Breast epithelium (tissue), 3 donors: ENCODE measurements at regions not wholly inside any gene's neighbourhood (a gene's known extent, or its start where the extent isn't known, plus 50 kb on each side); places are given as distances from the start of the nearest gene placed in this dataset.

Experiments
- POLR2A ChIP-seq: fragments of 450-650 bp; IDR thresholded peaks from one replicate; pipeline ENCODE4 v1.6.1; 2016; ENCODE audit warnings: antibody characterized with exemption, mild to moderate bottlenecking, moderate library complexity
- TF ChIP-seq, protein P1 (sequence below), 3 donors: fragments of 450-650 bp; IDR thresholded peaks; one replicate each; pipeline ENCODE4 v1.5.1; 2016 to 2017; ENCODE audit warnings: antibody characterized with exemption in 3 of 3, mild to moderate bottlenecking in 3 of 3, moderate library complexity in 3 of 3

DNA sequence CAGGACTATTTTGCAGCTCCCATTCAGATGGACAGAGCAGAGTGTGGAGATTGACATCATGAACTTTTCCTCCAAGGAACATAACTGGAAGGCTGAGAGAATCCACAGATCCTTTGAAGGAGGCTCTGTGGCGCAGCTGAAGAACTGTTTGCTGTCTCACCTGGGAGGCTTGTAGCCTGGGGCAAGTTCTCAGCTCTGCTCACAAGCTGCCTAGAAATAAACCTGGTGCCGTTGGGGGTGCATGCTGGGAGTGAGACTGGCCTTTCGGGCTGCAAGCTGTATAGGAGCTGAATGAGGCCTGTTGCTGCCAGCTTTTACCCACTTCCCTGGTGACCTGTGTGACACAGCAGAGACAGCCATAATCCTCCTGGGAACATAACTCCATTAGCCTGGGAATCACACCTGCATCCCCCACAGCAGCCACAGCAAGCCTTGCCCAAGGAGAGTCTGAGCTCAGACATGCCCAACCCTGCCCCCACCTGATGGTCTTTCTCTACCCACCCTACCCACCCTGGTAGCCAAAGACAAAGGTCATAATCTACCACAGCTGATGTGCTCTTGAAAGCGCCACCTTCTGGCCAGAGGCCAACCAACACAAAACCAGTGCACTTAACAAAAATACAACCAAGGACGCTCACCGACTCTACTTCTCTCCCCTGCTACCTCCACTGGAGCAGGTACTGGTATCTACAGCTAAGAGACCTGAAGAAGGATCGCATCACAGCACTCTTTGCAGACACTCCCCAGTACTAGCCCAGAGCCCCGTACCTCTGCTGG, 205.1 kb upstream of the MRPS30 start:
- TF ChIP-seq, protein P1, sequence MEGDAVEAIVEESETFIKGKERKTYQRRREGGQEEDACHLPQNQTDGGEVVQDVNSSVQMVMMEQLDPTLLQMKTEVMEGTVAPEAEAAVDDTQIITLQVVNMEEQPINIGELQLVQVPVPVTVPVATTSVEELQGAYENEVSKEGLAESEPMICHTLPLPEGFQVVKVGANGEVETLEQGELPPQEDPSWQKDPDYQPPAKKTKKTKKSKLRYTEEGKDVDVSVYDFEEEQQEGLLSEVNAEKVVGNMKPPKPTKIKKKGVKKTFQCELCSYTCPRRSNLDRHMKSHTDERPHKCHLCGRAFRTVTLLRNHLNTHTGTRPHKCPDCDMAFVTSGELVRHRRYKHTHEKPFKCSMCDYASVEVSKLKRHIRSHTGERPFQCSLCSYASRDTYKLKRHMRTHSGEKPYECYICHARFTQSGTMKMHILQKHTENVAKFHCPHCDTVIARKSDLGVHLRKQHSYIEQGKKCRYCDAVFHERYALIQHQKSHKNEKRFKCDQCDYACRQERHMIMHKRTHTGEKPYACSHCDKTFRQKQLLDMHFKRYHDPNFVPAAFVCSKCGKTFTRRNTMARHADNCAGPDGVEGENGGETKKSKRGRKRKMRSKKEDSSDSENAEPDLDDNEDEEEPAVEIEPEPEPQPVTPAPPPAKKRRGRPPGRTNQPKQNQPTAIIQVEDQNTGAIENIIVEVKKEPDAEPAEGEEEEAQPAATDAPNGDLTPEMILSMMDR (IDR thresholded peaks at IDR 0.05): no peak
- no peak for TF ChIP-seq POLR2A
